ENCODE measurements at regions not wholly inside any gene's neighbourhood (a gene's known extent, or its start where the extent isn't known, plus 50 kb on each side); places are given as distances from the start of the nearest gene placed in this dataset.

DNA sequence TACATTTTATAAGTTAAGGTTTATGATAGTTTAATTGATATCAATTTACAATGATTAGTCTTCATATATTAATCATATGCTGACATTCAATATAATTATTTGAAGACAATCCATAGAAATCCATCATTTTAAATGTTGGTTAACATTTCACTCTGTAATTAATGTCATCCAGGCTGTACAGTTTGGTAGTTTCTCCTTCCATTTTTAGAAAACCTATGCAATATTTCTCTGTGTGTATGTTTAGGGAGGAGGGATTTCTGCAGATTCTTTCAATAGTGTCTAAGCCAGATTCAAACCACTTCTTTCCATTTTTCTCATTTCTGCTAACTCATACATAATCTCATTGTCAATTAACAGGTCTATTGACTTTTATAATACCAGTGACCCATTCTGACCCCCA lies 1159.0 kb upstream of the ATXN8OS start:
- intact Hi-C loops (cut with micrococcal nuclease; ENCODE audit: unreplicated experiment) (no loop called here), in situ Hi-C loops (cut with MboI) (loop anchor here (25.0 kb wide), 1 partner anchor 636 kb away; no protein-coding TSS in a partner anchor)
- ChIA-PET RAD21 (ENCODE audit: unreplicated experiment) (no interaction called here), CTCF (no interaction called here), SMC1A (ENCODE audit: uncharacterized antibody, unreplicated experiment) (no interaction called here), POLR2A (no interaction called here)
- Histone ChIP-seq H3K79me2 (ENCODE audit: control insufficient read depth, insufficient read depth, low read length) (no peaks in the 10 kb centered on the region), H3K9me3 (replicated peaks; ENCODE audit: control insufficient read depth, insufficient read depth, low read length) (no peaks in the 10 kb centered on the region), H3K9ac (ENCODE audit: control insufficient read depth, insufficient read depth, low read length) (no peak overlapping the region), H3K4me3 (no peak overlapping the region), H3K27ac (ENCODE audit: control insufficient read depth, insufficient read depth) (no peak overlapping the region), H3K4me1 (ENCODE audit: control insufficient read depth, insufficient read depth, low read length) (no peaks in the 10 kb centered on the region), H3K36me3 (ENCODE audit: control insufficient read depth in 2 of 2, insufficient read depth in 2 of 2, low read length in 1 of 2) (no peaks in the 10 kb centered on the region), H2AFZ (ENCODE audit: control insufficient read depth, low read depth, low read length) (no peak overlapping the region), H3K27me3 (replicated peaks in 1 of 2; ENCODE audit: control insufficient read depth in 2 of 2, insufficient read depth in 2 of 2, low read length in 1 of 2) (no peaks in the 10 kb centered on the region), H3K4me2 (ENCODE audit: control insufficient read depth, insufficient read depth) (no peak overlapping the region), H4K20me1 (ENCODE audit: control insufficient read depth, insufficient read depth) (no peaks in the 10 kb centered on the region)
- BruUV-seq (replicated peaks) = no TSS peak
- DNase-seq (ENCODE audit: low read depth, low spot score) = no peak
- ATAC-seq = no peak
- FAIRE-seq = no peak
- TF ChIP-seq, protein P1, sequence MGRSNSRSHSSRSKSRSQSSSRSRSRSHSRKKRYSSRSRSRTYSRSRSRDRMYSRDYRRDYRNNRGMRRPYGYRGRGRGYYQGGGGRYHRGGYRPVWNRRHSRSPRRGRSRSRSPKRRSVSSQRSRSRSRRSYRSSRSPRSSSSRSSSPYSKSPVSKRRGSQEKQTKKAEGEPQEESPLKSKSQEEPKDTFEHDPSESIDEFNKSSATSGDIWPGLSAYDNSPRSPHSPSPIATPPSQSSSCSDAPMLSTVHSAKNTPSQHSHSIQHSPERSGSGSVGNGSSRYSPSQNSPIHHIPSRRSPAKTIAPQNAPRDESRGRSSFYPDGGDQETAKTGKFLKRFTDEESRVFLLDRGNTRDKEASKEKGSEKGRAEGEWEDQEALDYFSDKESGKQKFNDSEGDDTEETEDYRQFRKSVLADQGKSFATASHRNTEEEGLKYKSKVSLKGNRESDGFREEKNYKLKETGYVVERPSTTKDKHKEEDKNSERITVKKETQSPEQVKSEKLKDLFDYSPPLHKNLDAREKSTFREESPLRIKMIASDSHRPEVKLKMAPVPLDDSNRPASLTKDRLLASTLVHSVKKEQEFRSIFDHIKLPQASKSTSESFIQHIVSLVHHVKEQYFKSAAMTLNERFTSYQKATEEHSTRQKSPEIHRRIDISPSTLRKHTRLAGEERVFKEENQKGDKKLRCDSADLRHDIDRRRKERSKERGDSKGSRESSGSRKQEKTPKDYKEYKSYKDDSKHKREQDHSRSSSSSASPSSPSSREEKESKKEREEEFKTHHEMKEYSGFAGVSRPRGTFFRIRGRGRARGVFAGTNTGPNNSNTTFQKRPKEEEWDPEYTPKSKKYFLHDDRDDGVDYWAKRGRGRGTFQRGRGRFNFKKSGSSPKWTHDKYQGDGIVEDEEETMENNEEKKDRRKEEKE (IDR thresholded peaks at IDR 0.05) = no peak

DNA sequence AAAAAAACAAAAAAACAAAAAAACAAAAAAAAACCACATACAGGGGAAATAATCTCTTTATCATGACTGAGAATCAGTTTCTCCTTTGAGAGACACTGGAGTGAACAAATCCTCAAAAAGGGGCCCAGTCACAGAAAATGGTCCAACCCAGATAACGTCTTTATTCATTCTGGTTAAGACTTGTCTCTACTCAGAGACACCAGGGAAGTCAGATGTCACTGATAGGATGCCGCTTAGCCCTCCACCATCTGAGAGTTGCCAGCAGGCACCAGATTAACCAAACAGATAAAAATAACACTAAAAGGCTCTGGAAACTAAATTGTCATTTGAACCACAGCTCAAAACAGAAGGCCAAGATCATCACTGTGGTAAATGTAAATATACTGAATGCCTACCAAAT lies 1163.4 kb upstream of the ATXN8OS start:
- Histone ChIP-seq H4K20me1 (ENCODE audit: control insufficient read depth, insufficient read depth) (no peaks in the 10 kb centered on the region), H3K9me3 (replicated peaks; ENCODE audit: control insufficient read depth, insufficient read depth, low read length) (no peaks in the 10 kb centered on the region), H3K36me3 (ENCODE audit: control insufficient read depth in 2 of 2, insufficient read depth in 2 of 2, low read length in 1 of 2) (no peaks in the 10 kb centered on the region), H3K9ac (ENCODE audit: control insufficient read depth, insufficient read depth, low read length) (no peak overlapping the region), H2AFZ (ENCODE audit: control insufficient read depth, low read depth, low read length) (no peak overlapping the region), H3K4me3 (no peak overlapping the region), H3K27me3 (replicated peaks in 1 of 2; ENCODE audit: control insufficient read depth in 2 of 2, insufficient read depth in 2 of 2, low read length in 1 of 2) (no peaks in the 10 kb centered on the region), H3K79me2 (ENCODE audit: control insufficient read depth, insufficient read depth, low read length) (no peaks in the 10 kb centered on the region), H3K27ac (ENCODE audit: control insufficient read depth, insufficient read depth) (no peak overlapping the region), H3K4me1 (ENCODE audit: control insufficient read depth, insufficient read depth, low read length) (no peaks in the 10 kb centered on the region), H3K4me2 (ENCODE audit: control insufficient read depth, insufficient read depth) (no peak overlapping the region)
- CTCF ChIA-PET = no interaction called here
- no TSS peak for BruUV-seq (replicated peaks)
- TF ChIP-seq ATF7 (IDR thresholded peaks at IDR 0.05; ENCODE audit: low read depth) (no peak), SMC3 (IDR thresholded peaks at IDR 0.05; ENCODE audit: borderline replicate concordance, low read length) (no peak), GATAD2B (conservative IDR thresholded peaks at IDR 0.05; ENCODE audit: low read depth) (no peak), SPI1 (IDR thresholded peaks at IDR 0.05; ENCODE audit: borderline replicate concordance, insufficient read depth, low read depth, low read length) (no peak), TAF1 (IDR thresholded peaks at IDR 0.05; ENCODE audit: borderline replicate concordance, low read depth, low read length) (no peak), NFIC (IDR thresholded peaks at IDR 0.05; ENCODE audit: low read depth, low read length) (no peak), MEF2A (IDR thresholded peaks at IDR 0.05; ENCODE audit: insufficient read depth, low read depth, low read length) (no peak), SREBF1 (IDR thresholded peaks at IDR 0.05; ENCODE audit: low read length) (no peak), ETV6 (conservative IDR thresholded peaks at IDR 0.05 in 1 of 2, IDR thresholded peaks at IDR 0.05 in 1 of 2; ENCODE audit: borderline replicate concordance in 1 of 2, low read depth in 1 of 2) (no peak), SREBF2 (IDR thresholded peaks at IDR 0.05; ENCODE audit: low read length) (no peak)
- TF ChIP-seq, protein P2, sequence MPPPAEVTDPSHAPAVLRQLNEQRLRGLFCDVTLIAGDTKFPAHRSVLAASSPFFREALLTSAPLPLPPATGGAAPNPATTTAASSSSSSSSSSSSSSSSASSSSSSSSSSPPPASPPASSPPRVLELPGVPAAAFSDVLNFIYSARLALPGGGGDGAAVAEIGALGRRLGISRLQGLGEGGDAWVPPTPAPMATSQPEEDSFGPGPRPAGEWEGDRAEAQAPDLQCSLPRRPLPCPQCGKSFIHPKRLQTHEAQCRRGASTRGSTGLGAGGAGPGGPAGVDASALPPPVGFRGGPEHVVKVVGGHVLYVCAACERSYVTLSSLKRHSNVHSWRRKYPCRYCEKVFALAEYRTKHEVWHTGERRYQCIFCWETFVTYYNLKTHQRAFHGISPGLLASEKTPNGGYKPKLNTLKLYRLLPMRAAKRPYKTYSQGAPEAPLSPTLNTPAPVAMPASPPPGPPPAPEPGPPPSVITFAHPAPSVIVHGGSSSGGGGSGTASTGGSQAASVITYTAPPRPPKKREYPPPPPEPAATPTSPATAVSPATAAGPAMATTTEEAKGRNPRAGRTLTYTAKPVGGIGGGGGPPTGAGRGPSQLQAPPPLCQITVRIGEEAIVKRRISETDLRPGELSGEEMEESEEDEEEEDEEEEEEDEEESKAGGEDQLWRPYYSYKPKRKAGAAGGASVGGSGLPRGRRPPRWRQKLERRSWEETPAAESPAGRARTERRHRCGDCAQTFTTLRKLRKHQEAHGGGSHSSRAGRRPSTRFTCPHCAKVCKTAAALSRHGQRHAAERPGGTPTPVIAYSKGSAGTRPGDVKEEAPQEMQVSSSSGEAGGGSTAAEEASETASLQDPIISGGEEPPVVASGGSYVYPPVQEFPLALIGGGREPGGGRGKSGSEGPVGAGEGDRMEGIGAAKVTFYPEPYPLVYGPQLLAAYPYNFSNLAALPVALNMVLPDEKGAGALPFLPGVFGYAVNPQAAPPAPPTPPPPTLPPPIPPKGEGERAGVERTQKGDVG (CRISPR knock-in tag; IDR thresholded peaks at IDR 0.05) = no peak
- in situ Hi-C loops (cut with MboI) (loop anchor here (25.0 kb wide), 1 partner anchor 632 kb away; no protein-coding TSS in a partner anchor), intact Hi-C loops (cut with micrococcal nuclease; ENCODE audit: unreplicated experiment) (no loop called here)
- 23% methylated on average over 2 of the region's 2 CpGs for WGBS (ENCODE audit: insufficient coverage, insufficient replicate concordance, low lambda C conversion rate, missing lambda C conversion rate)
- POLR2A ChIA-PET = no interaction called here
- RAD21 ChIA-PET (ENCODE audit: unreplicated experiment) = no interaction called here
- FAIRE-seq (no peak), DNase-seq (ENCODE audit: low read depth, low spot score) (no peak), ATAC-seq (no peak)
- SMC1A ChIA-PET (ENCODE audit: uncharacterized antibody, unreplicated experiment) = no interaction called here
